Naive thymus-derived CD8-positive, alpha-beta T cell (primary cell): ENCODE measurements at regions not wholly inside any gene's neighbourhood (a gene's known extent, or its start where the extent isn't known, plus 50 kb on each side); places are given as distances from the start of the nearest gene placed in this dataset.

Experiments
- ATAC-seq, 2 donors: fragments of 150-1000 bp; cut with Tn5 transposase in 1 of 2; sonication (Bioruptor Pico), chemical (Tn5 transposase) in 1 of 2; 1 replicate in 1 of 2; 2 replicates in 1 of 2; pipeline ENCODE4 v1.10.0; 2021; ENCODE audit warnings: mild to moderate bottlenecking in 2 of 2, moderate library complexity in 2 of 2
- POLR2A ChIA-PET: fragments of 350-600 bp; sonication (Branson Sonifier 250); formaldehyde crosslinking; loops from one replicate; lab custom pipeline; 2021; ENCODE audit warnings: antibody characterized with exemption; lab: Charles Lee
- DNase-seq, 10 donors: peaks; one replicate each; pipeline versions ENCODE4 v3.0.0 to v3.0.0-alpha.2; 2020 to 2022
- H3K27ac Mint-ChIP-seq, 10 donors: one replicate each; pipeline ENCODE4 v1.8.0; 2020 to 2022; ENCODE audit warnings: mild to moderate bottlenecking in 10 of 10, mixed read lengths in 10 of 10, moderate library complexity in 4 of 10, inconsistent platforms in 1 of 10
- H3K27me3 Mint-ChIP-seq, 5 donors: one replicate each; pipeline ENCODE4 v1.8.0; 2021 to 2022; ENCODE audit warnings: mixed read lengths in 5 of 5
- H3K36me3 Mint-ChIP-seq, 3 donors: one replicate each; pipeline ENCODE4 v1.8.0; 2020 to 2022; ENCODE audit warnings: mixed read lengths in 3 of 3, mild to moderate bottlenecking in 2 of 3, inconsistent platforms in 1 of 3
- H3K4me1 Mint-ChIP-seq, 4 donors: one replicate each; pipeline ENCODE4 v1.8.0; 2021 to 2022; ENCODE audit warnings: mixed read lengths in 4 of 4
- H3K4me3 Mint-ChIP-seq, 10 donors: one replicate each; pipeline ENCODE4 v1.8.0; 2020 to 2022; ENCODE audit warnings: mild to moderate bottlenecking in 10 of 10, mixed read lengths in 10 of 10, moderate library complexity in 6 of 10, inconsistent platforms in 1 of 10
- H3K9me3 Mint-ChIP-seq, 9 donors: one replicate each; pipeline ENCODE4 v1.8.0; 2020 to 2022; ENCODE audit warnings: mixed read lengths in 9 of 9, mild to moderate bottlenecking in 3 of 9, inconsistent platforms in 1 of 9, moderate library complexity in 1 of 9

DNA sequence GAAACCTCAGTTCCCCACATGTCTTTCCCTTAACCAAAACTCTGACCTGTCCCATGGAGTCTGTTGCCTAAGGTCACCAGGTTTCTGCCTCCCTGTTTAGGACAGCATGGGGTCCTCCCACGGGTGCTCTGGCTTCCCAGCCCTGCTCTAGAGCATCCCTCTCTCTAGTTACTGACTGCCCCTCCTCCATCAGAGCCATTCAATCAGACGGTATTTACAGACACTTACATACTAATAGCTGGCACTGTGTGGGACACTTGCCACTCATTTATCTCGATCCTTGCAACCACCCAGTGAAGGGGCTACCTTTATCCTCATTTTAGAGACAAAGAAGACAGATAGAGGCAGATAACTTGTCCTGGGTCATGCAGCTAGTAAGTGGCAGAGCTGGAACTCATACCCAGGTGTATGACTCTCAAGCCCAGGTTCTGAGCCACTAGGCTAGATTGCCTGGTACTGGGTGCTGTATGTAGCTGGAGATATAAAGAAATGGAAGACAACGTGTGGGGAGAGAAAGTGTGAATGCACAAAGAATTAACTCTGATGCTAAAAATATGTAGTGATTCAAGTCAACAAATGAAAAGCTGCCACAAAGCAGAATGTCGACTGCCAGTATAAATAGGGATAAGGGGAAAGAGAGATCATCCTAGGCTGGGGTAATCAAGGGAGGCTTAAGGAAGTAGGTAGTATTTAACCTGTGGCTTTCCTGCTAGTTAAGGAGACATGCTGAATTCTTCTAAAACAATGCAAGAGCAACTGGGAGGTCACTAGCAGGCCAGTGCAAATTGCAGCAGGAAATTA lies 52.5 kb upstream of the PDE8B start:
- H3K27ac Mint-ChIP-seq, result peak overlapping the region in 9 of 10 donors; percentile 27 to 100 (median 81)
- H3K4me3 Mint-ChIP-seq, result no peak overlapping the region
- peaks cover 15 to 27% (median 23%) of the 10 kb centered on the region in 4 donors for H3K4me1 Mint-ChIP-seq
- ATAC-seq (no peak), DNase-seq (no peak)
- H3K27me3 Mint-ChIP-seq, result peaks cover 0 to 13% (median 6%) of the 10 kb centered on the region in 5 donors
- POLR2A ChIA-PET, result interaction anchor here (0.6 kb wide), 1 partner anchor 333 kb away, joined by 7 read pairs; no protein-coding TSS in a partner anchor
- H3K9me3 Mint-ChIP-seq, result peaks cover 0 to 5% (median 0%) of the 10 kb centered on the region in 9 donors
- H3K36me3 Mint-ChIP-seq, result peaks cover 0 to 4% (median 0%) of the 10 kb centered on the region in 3 donors

DNA sequence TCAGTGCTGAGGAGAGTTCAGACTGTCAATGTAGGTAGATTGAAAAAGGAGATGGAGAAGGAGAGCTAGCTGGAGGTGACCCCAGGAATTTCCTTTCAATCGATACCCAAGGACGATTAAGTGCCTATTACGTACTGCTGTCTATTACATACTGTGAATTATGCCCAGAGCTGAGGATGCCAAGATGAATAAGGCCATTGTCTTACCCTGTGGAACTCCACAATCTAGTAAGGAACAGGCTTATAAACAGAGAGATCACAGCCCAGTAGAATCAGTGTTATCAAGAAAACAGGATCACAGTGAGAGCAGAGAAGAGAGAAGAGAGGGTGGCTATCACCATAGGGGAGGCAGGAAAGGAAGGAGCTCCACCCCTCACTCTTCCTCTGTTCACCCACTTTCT lies 54.1 kb upstream of the PDE8B start:
- Mint-ChIP-seq H3K36me3 (peaks cover 0 to 2% (median 0%) of the 10 kb centered on the region in 3 donors), H3K4me3 (peak overlapping the region in 9 of 10 donors; percentile 0 to 68 (median 26)), H3K27ac (peak overlapping the region in 9 of 10 donors; percentile 29 to 100 (median 95)), H3K27me3 (peaks cover 0 to 13% (median 2%) of the 10 kb centered on the region in 5 donors), H3K9me3 (peaks cover 0 to 3% (median 0%) of the 10 kb centered on the region in 9 donors), H3K4me1 (peaks cover 15 to 27% (median 23%) of the 10 kb centered on the region in 4 donors)
- POLR2A ChIA-PET, result no interaction called here
- no peak for DNase-seq
- ATAC-seq, result no peak

DNA sequence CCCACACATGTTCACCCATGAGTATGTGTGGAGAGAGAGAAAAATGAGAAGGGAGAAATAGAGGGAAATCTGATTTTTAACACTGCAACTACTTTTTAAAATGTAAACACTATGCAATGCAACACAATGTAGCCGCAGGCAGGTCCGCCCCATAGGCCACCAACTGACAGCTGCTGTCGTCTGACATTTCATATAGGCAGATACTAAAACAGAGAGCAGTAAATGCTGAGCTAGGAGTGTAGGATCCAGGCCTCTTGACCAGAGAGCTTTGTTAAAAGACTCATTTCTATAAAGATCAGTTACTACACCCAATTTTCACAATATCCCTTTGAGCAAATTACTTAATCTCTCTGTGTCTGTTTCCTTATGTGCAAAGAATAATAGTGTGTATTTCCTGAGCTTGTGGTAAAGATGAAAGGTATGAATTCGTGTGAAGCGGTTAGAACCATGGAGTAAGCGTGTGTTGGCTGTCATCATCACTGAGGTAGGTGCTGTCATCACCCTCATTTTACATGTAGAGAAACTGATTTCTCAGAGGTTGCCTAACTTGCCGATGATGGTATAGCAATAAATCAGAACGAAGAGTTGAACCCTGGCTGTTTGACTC lies 55.2 kb upstream of the PDE8B start:
- ATAC-seq, result peak; percentile 93 to 97
- peaks cover 15 to 27% (median 23%) of the 10 kb centered on the region in 4 donors for H3K4me1 Mint-ChIP-seq
- peak overlapping the region; percentile 23 to 75 (median 52) for H3K4me3 Mint-ChIP-seq
- peak overlapping the region in 9 of 10 donors; percentile 81 to 100 (median 97) for H3K27ac Mint-ChIP-seq
- H3K36me3 Mint-ChIP-seq, result no peaks in the 10 kb centered on the region
- DNase-seq, result peak in 9 of 10 donors; percentile 11 to 92 (median 79)
- H3K9me3 Mint-ChIP-seq, result no peaks in the 10 kb centered on the region
- POLR2A ChIA-PET, result interaction anchor here (1.1 to 1.5 kb wide), 2 partner anchors 125 to 337 kb away, joined by 3 to 4 read pairs; partner anchors contain the start of genes AGGF1 and WDR41
- H3K27me3 Mint-ChIP-seq, result peaks cover 0 to 13% (median 3%) of the 10 kb centered on the region in 5 donors

DNA sequence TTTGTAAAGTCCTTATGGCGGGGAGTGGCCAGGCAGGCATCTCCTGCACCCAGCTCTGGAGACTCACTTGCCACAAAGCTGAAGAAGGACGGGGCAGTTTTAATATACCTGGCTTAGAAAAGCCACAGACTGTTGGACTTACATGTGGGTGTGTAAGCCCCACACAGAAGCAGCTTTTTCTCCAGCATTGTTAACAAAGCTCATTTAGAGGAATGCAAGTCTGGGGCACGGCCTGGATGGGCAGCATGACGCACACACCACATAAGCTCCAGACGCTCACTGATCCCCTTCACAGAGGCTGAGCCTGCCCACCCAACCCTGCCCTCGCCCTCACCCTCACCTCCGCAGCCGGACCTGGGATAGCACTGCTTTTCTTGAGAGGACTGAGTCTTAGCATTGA lies 58.0 kb upstream of the PDE8B start:
- no peak for DNase-seq
- ATAC-seq, result no peak
- Mint-ChIP-seq H3K9me3 (no peaks in the 10 kb centered on the region), H3K36me3 (no peaks in the 10 kb centered on the region), H3K4me3 (no peak overlapping the region), H3K27me3 (peaks cover 0 to 5% (median 0%) of the 10 kb centered on the region in 5 donors), H3K27ac (peak overlapping the region in 2 of 10 donors; percentile 64 to 91), H3K4me1 (peaks cover 13 to 27% (median 23%) of the 10 kb centered on the region in 4 donors)
- POLR2A ChIA-PET, result no interaction called here

DNA sequence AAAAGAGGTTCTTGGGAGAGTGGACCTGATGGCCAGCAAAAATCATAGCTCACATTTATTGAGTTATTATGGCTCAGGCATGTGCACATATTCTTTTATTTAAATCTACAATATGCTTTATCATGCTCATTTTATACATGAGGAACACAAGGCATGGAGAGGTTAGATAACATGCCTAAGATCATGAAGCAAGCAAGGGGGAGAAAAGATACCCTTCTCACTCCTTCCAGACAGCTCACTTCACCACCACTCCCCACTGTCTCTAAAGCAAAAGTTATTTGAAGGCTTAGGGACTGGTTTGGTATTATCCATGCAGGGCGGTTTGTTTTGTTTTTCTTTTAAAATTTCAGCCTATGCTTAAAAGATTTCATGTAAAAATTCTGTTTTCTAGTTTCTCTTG lies 59.0 kb upstream of the PDE8B start:
- Mint-ChIP-seq H3K27ac (peak overlapping the region in 5 of 10 donors; percentile 35 to 91 (median 38)), H3K27me3 (peaks cover 0 to 2% (median 0%) of the 10 kb centered on the region in 5 donors), H3K36me3 (no peaks in the 10 kb centered on the region), H3K4me3 (no peak overlapping the region), H3K4me1 (peaks cover 10 to 23% (median 20%) of the 10 kb centered on the region in 4 donors), H3K9me3 (no peaks in the 10 kb centered on the region)
- ATAC-seq (no peak), DNase-seq (no peak)
- POLR2A ChIA-PET, result no interaction called here

DNA sequence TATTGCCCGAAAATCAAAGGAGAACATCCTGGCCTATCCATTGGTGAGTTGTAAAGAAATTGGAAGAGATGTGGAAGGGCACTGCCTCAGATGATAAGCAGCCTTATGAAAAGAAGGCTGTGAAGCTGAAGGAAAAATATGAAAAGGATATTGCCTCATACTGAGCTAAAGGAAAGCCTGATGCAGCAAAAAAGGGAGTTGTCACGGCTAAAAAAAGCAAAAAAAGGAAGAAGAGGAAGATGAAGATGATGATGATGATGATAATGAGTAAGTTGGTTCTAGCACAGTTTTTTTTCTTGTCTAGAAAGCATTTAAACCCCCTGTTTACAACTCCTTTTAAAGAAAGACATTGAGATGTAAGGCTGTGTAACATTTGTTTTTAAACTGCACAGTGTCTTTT lies 59.8 kb upstream of the ZBED3 start:
- no peak overlapping the region for H3K4me3 Mint-ChIP-seq
- H3K27ac Mint-ChIP-seq, result peak overlapping the region in 3 of 10 donors; percentile 29 to 71 (median 47)
- H3K27me3 Mint-ChIP-seq, result peaks cover 0 to 10% (median 2%) of the 10 kb centered on the region in 5 donors
- ATAC-seq (no peak), DNase-seq (no peak)
- POLR2A ChIA-PET, result no interaction called here
- no peaks in the 10 kb centered on the region for H3K9me3 Mint-ChIP-seq
- no peaks in the 10 kb centered on the region for H3K36me3 Mint-ChIP-seq
- H3K4me1 Mint-ChIP-seq, result peaks cover 0 to 15% (median 0%) of the 10 kb centered on the region in 4 donors

DNA sequence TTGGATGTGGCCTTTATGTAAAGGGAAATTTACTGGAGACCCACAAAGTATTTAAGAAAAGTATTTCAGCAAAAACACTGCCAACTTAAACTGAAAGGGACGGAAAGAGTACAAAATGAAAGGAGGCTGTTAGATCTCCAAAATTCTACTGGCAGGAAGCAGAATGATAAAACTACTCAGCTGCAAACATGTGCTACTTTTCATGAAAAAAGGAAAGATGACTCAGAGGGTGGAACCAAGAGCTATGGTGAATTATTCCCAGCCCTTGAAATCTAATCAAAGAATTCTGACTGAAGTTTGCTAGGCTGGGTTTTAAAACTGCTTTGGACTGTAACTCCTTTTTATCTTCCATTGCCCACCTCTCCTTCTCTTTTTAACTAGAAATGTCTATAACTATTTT lies 58.6 kb upstream of the ZBED3 start:
- DNase-seq, result no peak
- Mint-ChIP-seq H3K4me1 (peaks cover 0 to 15% (median 0%) of the 10 kb centered on the region in 4 donors), H3K27ac (peak overlapping the region in 7 of 10 donors; percentile 13 to 85 (median 47)), H3K4me3 (no peak overlapping the region), H3K27me3 (peaks cover 0 to 10% (median 2%) of the 10 kb centered on the region in 5 donors), H3K9me3 (no peaks in the 10 kb centered on the region), H3K36me3 (no peaks in the 10 kb centered on the region)
- peak in 1 of 2 donors; percentile 50 for ATAC-seq
- POLR2A ChIA-PET, result interaction anchor here (0.5 kb wide), 1 partner anchor 409 kb away, joined by 4 read pairs; no protein-coding TSS in a partner anchor

DNA sequence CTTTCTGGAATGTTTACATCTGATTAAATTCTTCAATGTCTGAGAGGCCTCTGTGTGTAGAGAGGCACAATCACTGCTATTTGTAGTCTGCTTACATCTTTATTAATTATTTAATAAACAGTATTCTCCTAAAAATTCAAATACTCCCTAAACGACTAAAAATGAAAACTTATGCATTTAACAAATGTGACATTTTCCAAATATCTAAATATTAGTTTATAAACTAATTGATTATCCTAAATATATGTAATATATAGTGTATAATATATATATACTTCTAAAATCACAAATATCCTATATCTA lies 57.7 kb upstream of the ZBED3 start:
- Mint-ChIP-seq H3K27ac (peak overlapping the region in 2 of 10 donors; percentile 50 to 52), H3K36me3 (no peaks in the 10 kb centered on the region), H3K4me3 (no peak overlapping the region), H3K9me3 (no peaks in the 10 kb centered on the region), H3K4me1 (peaks cover 0 to 15% (median 0%) of the 10 kb centered on the region in 4 donors), H3K27me3 (peaks cover 0 to 10% (median 0%) of the 10 kb centered on the region in 5 donors)
- ATAC-seq (no peak), DNase-seq (no peak)
- POLR2A ChIA-PET, result no interaction called here

DNA sequence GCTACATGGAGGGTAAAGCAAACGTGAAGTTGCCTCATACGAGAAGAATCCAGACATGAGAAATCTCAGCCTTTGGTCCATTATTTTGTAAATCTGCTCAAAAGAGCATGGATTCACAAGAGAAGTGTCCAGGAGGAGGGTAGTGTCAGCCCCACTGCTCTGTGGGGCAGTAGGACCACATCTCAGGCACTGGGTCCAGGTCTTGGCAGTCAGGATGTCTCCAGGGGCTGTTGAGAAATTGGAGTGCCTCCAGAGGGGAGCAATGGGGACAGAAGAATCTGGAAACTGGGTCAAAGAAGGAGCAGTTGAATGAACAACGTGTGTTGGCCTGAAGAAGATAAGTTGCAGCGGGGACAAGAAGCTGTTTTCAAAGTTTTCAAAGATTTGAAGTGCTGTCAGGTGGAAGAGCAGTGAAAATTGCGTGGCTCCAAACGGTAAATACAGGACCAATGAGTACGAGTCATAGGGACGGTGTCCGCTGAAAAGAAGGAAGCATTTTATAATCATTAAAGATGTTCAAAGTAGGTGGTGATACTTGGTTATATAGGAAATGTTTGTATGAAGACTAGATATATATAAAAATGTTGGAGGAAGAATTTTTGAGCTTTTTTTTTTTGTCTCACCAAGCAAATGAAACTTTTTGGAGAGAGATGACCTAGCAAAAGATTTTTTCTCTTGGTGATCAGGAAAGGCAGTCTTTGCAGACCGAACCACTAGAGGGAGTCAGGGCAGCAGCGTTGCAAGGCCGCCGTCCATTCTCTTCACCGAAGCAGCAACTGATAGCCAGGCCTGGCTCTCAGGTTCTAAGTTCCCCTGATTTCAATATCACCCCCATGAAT lies 57.1 kb upstream of the ZBED3 start:
- peaks cover 0 to 15% (median 0%) of the 10 kb centered on the region in 4 donors for H3K4me1 Mint-ChIP-seq
- no peak overlapping the region for H3K4me3 Mint-ChIP-seq
- DNase-seq, result peak; percentile 37 to 78 (median 58)
- peak; percentile 78 to 86 for ATAC-seq
- peaks cover 0 to 10% (median 0%) of the 10 kb centered on the region in 5 donors for H3K27me3 Mint-ChIP-seq
- POLR2A ChIA-PET, result no interaction called here
- no peaks in the 10 kb centered on the region for H3K9me3 Mint-ChIP-seq
- peak overlapping the region in 4 of 10 donors; percentile 16 to 52 (median 48) for H3K27ac Mint-ChIP-seq
- no peaks in the 10 kb centered on the region for H3K36me3 Mint-ChIP-seq

DNA sequence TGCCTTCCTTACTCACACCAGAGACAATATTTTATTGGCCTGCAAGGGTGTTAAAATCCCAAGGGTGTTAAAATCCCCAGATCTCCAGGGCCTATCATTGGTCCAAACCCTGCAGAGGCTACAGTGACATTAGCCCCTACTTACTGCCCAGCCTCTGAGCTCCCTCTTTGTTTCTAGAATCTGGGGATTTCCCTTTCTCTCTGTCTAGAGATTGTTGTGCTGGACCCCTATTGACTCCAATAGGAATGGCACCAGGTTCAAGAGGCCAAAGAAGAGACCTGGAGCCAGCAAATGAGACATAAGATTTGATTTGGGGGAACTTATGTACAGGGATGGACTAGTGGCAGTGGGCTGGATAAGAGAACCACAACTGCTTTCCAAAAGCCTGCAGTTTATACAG lies 53.3 kb upstream of the ZBED3 start:
- H3K27ac Mint-ChIP-seq, result no peak overlapping the region
- DNase-seq (no peak), ATAC-seq (no peak)
- H3K9me3 Mint-ChIP-seq, result no peaks in the 10 kb centered on the region
- H3K27me3 Mint-ChIP-seq, result peaks cover 0 to 10% (median 0%) of the 10 kb centered on the region in 5 donors
- H3K4me1 Mint-ChIP-seq, result peaks cover 0 to 3% (median 0%) of the 10 kb centered on the region in 4 donors
- no peaks in the 10 kb centered on the region for H3K36me3 Mint-ChIP-seq
- POLR2A ChIA-PET, result no interaction called here
- H3K4me3 Mint-ChIP-seq, result no peak overlapping the region

DNA sequence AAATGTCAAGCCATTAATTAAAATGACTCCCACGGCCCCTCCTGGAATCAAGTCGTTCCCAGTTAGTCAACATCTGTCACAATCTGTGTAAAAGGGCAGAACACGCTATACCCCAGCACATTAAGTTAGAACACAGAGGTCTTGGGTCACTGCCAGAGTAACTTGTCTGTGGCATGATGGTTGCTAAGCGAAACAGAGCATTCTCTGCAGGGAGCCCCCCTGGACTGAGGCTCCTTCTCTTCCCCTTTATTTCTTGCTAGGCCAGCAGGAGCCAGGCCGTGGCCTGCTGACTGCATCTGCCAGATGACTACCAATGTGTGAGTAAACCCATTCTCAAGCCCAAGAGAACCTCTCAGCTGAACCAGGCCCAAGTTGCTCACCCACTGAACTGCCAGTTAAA lies 51.9 kb upstream of the ZBED3 start:
- Mint-ChIP-seq H3K4me1 (no peaks in the 10 kb centered on the region), H3K4me3 (no peak overlapping the region), H3K27me3 (peaks cover 0 to 10% (median 2%) of the 10 kb centered on the region in 5 donors), H3K9me3 (no peaks in the 10 kb centered on the region), H3K36me3 (peaks cover 0 to 3% (median 0%) of the 10 kb centered on the region in 3 donors), H3K27ac (no peak overlapping the region)
- POLR2A ChIA-PET, result no interaction called here
- ATAC-seq (no peak), DNase-seq (no peak)
